HepG2 (cell line): ENCODE measurements at regions not wholly inside any gene's neighbourhood (a gene's known extent, or its start where the extent isn't known, plus 50 kb on each side); places are given as distances from the start of the nearest gene placed in this dataset.

Source experiments
- ATAC-seq: fragments of 200-7000 bp; cut with Tn5 transposase; 3 replicates; pipeline ENCODE4 v1.9.1; 2020; ENCODE audit warnings: mild to moderate bottlenecking, moderate library complexity
- BruUV-seq: library from RNA; stranded (reverse); fragments of 400-500 nt; replicated peaks from 2 replicates; lab custom pipeline; 2021; lab: Mats Ljungman, UMichigan
- CTCF ChIA-PET: fragments of 300-600 bp; formaldehyde crosslinking; extraction: SDS; loops from one replicate; lab custom pipeline; 2021; ENCODE audit warnings: low total read pairs, inconsistent platforms, low intra/inter-chr PET ratio; lab: Yijun Ruan, JAX
- POLR2A ChIA-PET: fragments of 350-600 bp; sonication (Branson Sonifier 250); formaldehyde crosslinking; loops from one replicate; lab custom pipeline; 2020; ENCODE audit warnings: antibody characterized with exemption, inconsistent platforms; lab: Yijun Ruan, JAX
- DNase-seq: peaks from one replicate; pipeline ENCODE4 v3.0.0-alpha.2; 2015; ENCODE audit warnings: low spot score
- FAIRE-seq: peaks from 3 replicates; lab custom pipeline; 2011; peaks lifted over from hg19 to GRCh38; lab: Jason Lieb, UNC
- H2AFZ ChIP-seq: one replicate; pipeline ENCODE4 v1.6.1; 2011; ENCODE audit warnings: low read length, inconsistent platforms
- H3K27ac ChIP-seq: fragments of 300-600 bp; 3 replicates; pipeline ENCODE4 v1.8.0; 2011; ENCODE audit warnings: mixed run types, mild to moderate bottlenecking, mixed read lengths, low read length, inconsistent platforms; ENCODE audit not compliant: insufficient read depth; ENCODE audit errors: extremely low read length
- H3K27me3 ChIP-seq, 2 experiments: fragments of 200-600 bp in 1 of 2; 2 replicates in 1 of 2; 3 replicates in 1 of 2; pipeline versions ENCODE4 v1.6.0 to v1.8.0; 2011; ENCODE audit warnings: low read length in 2 of 2, mild to moderate bottlenecking in 2 of 2, moderate library complexity in 2 of 2, inconsistent platforms in 1 of 2; ENCODE audit not compliant: insufficient read depth in 2 of 2, control insufficient read depth in 1 of 2
- H3K36me3 ChIP-seq, 2 experiments: fragments of 200-600 bp in 1 of 2; replicated peaks in 1 of 2; 2 replicates in 1 of 2; 3 replicates in 1 of 2; pipeline versions ENCODE4 v1.5.1 to v1.8.0; 2011; ENCODE audit warnings: low read length in 2 of 2, inconsistent platforms in 1 of 2; ENCODE audit not compliant: insufficient read depth in 2 of 2, control insufficient read depth in 1 of 2
- H3K4me1 ChIP-seq: 2 replicates; pipeline ENCODE4 v1.5.1; 2012; ENCODE audit warnings: low read length, inconsistent platforms; ENCODE audit not compliant: insufficient read depth
- H3K4me2 ChIP-seq: 2 replicates; pipeline ENCODE4 v1.6.0; 2011; ENCODE audit warnings: low read depth, low read length, inconsistent platforms
- H3K4me3 ChIP-seq, 3 experiments: fragments of 200-600 bp in 1 of 3; sonication (generic), shearing (Covaris generic) in 1 of 3; replicated peaks in 1 of 3; 2 replicates each; pipeline ENCODE4 v1.5.1; 2011 to 2016; ENCODE audit warnings: low read length in 3 of 3, inconsistent platforms in 2 of 3, low read depth in 2 of 3, mild to moderate bottlenecking in 2 of 3, control low read depth in 1 of 3, mixed read lengths in 1 of 3; ENCODE audit not compliant: insufficient read depth in 1 of 3
- H3K79me2 ChIP-seq: one replicate; pipeline ENCODE4 v1.6.1; 2011; ENCODE audit warnings: low read length, inconsistent platforms; ENCODE audit not compliant: insufficient read depth
- H3K9ac ChIP-seq: 2 replicates; pipeline ENCODE4 v1.6.0; 2011; ENCODE audit warnings: mild to moderate bottlenecking, low read depth, low read length, inconsistent platforms; ENCODE audit not compliant: insufficient read depth
- H3K9me3 ChIP-seq: 2 replicates; pipeline ENCODE4 v1.5.1; 2012; ENCODE audit warnings: mild to moderate bottlenecking, low read length
- H4K20me1 ChIP-seq: 2 replicates; pipeline ENCODE4 v1.6.0; 2011; ENCODE audit warnings: inconsistent platforms, mild to moderate bottlenecking, low read length, moderate library complexity; ENCODE audit not compliant: insufficient read depth
- HES4 ChIP-seq: sonication (generic); formaldehyde crosslinking; IDR thresholded peaks from 2 replicates; pipeline ENCODE4 v1.9.0; 2021; ENCODE audit warnings: mild to moderate bottlenecking, missing genetic modification reagents, borderline replicate concordance
- HMG20B ChIP-seq: conservative IDR thresholded peaks from 2 replicates; pipeline ENCODE4 v1.6.1; 2016; ENCODE audit warnings: missing genetic modification reagents, missing compliant biosample characterization
- KMT2A ChIP-seq: sonication (generic); formaldehyde crosslinking; IDR thresholded peaks from 2 replicates; pipeline ENCODE4 v1.4.0; 2020; ENCODE audit warnings: missing genetic modification reagents
- SALL1 ChIP-seq: sonication (generic); formaldehyde crosslinking; IDR thresholded peaks from 2 replicates; pipeline ENCODE4 v1.8.0; 2022; ENCODE audit warnings: mild to moderate bottlenecking, missing genetic modification reagents
- YY1 ChIP-seq: IDR thresholded peaks from 2 replicates; pipeline ENCODE4 v1.6.1; 2011; ENCODE audit warnings: low read length, low read depth, moderate library complexity, mild to moderate bottlenecking; ENCODE audit not compliant: insufficient read depth, insufficient replicate concordance
- ZNF576 ChIP-seq: sonication (generic); formaldehyde crosslinking; IDR thresholded peaks from 2 replicates; pipeline ENCODE4 v1.4.0; 2020; ENCODE audit warnings: mild to moderate bottlenecking, missing genetic modification reagents
- WGBS: methylation state at CpG from one replicate; pipeline ENCODE4 v1.1.6; 2017; ENCODE audit warnings: low lambda C conversion rate; 5-methylcytosine and 5-hydroxymethylcytosine counted together
- in situ Hi-C: cut with HindIII; loops from 2 replicates; pipeline ENCODE4 v1.10.0; 2017; ENCODE audit warnings: low pct_unique_long_range_greater_than_20kb; ENCODE audit not compliant: extremely low pct_ligation_motif_present
- intact Hi-C: fragments of 100-400 bp; cut with micrococcal nuclease; formaldehyde crosslinking; loops from one replicate; pipeline ENCODE4 v1.10.0; 2022; ENCODE audit not compliant: unreplicated experiment
- TF ChIP-seq, protein P1 (sequence below): sonication (generic); formaldehyde crosslinking; IDR thresholded peaks from 2 replicates; pipeline ENCODE4 v1.5.0; 2020; ENCODE audit warnings: missing genetic modification reagents

- no peak overlapping the region for H3K9ac ChIP-seq
- ChIA-PET CTCF (no interaction called here), POLR2A (no interaction called here)
- no peak for ATAC-seq
- no peak overlapping the region for H3K4me2 ChIP-seq
- H3K79me2 ChIP-seq = no peaks in the 10 kb centered on the region
- H3K9me3 ChIP-seq = no peaks in the 10 kb centered on the region
- no peak overlapping the region for H2AFZ ChIP-seq
- in situ Hi-C loops (no loop called here), intact Hi-C loops (no loop called here)
- no peak for DNase-seq
- no TSS peak for BruUV-seq
- H3K4me3 ChIP-seq = no peak overlapping the region
- FAIRE-seq = no peak
- no peaks in the 10 kb centered on the region for H3K36me3 ChIP-seq
- no peaks in the 10 kb centered on the region for H3K4me1 ChIP-seq
- no peak for TF ChIP-seq HMG20B (CRISPR knock-in tag)
- no peaks in the 10 kb centered on the region for H3K27me3 ChIP-seq
- H4K20me1 ChIP-seq = no peaks in the 10 kb centered on the region
- no peak overlapping the region for H3K27ac ChIP-seq
These were observed 161.5 kb upstream of the ZEB2 start for GRCh38 chr2:144681389-144681788.

DNA sequence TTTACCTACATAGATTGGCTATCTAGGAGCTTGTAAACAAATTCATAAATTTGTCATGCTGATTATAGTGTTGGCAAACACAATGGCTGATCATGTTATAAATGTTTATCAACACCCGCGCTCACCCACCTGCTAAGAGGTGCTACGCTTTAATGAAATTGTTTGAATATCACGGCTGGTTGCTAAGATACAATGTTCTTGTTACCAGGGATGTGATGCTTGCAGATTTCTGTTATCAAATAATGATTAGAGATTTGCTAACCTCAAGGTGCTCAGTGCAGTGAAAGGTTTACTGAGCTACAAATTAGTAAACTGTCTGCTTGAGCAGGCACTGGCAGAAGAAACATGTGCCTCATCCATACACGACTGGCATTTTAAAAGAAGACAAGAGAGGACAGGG lies 160.0 kb upstream of the ZEB2 start:
- ChIA-PET POLR2A (no interaction called here), CTCF (no interaction called here)
- H2AFZ ChIP-seq = no peak overlapping the region
- H3K27ac ChIP-seq = no peak overlapping the region
- 36% methylated on average over 5 of the region's 5 CpGs for WGBS
- no peak for ATAC-seq
- no peaks in the 10 kb centered on the region for H3K36me3 ChIP-seq
- DNase-seq = no peak
- in situ Hi-C loops = no loop called here
- BruUV-seq = no TSS peak
- intact Hi-C loops = no loop called here
- H3K4me1 ChIP-seq = no peaks in the 10 kb centered on the region
- H3K27me3 ChIP-seq = no peaks in the 10 kb centered on the region
- no peak overlapping the region for H3K4me2 ChIP-seq
- no peaks in the 10 kb centered on the region for H3K9me3 ChIP-seq
- no peak overlapping the region for H3K9ac ChIP-seq
- FAIRE-seq = no peak
- no peaks in the 10 kb centered on the region for H4K20me1 ChIP-seq
- H3K4me3 ChIP-seq = no peak overlapping the region
- TF ChIP-seq, protein P1, sequence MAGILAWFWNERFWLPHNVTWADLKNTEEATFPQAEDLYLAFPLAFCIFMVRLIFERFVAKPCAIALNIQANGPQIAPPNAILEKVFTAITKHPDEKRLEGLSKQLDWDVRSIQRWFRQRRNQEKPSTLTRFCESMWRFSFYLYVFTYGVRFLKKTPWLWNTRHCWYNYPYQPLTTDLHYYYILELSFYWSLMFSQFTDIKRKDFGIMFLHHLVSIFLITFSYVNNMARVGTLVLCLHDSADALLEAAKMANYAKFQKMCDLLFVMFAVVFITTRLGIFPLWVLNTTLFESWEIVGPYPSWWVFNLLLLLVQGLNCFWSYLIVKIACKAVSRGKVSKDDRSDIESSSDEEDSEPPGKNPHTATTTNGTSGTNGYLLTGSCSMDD (CRISPR knock-in tag) = no peak
- TF ChIP-seq KMT2A (CRISPR knock-in tag) = no peak
- TF ChIP-seq HES4 (CRISPR knock-in tag) = no peak
- no peak for TF ChIP-seq YY1
- TF ChIP-seq SALL1 (CRISPR knock-in tag) = no peak
- no peak for TF ChIP-seq ZNF576 (CRISPR knock-in tag)
- TF ChIP-seq, all 625 proteins: peak for 0
- no peaks in the 10 kb centered on the region for H3K79me2 ChIP-seq
